GM19328 (cell line): ENCODE measurements at regions not wholly inside any gene's neighbourhood (a gene's known extent, or its start where the extent isn't known, plus 50 kb on each side); places are given as distances from the start of the nearest gene placed in this dataset.

ENCODE experiments used
- ATAC-seq: cut with Tn5 transposase; IDR thresholded peaks from one replicate; pipeline ENCODE4 v1.9.1; 2021; ENCODE audit warnings: mild to moderate bottlenecking, moderate library complexity; ENCODE audit not compliant: unreplicated experiment

DNA sequence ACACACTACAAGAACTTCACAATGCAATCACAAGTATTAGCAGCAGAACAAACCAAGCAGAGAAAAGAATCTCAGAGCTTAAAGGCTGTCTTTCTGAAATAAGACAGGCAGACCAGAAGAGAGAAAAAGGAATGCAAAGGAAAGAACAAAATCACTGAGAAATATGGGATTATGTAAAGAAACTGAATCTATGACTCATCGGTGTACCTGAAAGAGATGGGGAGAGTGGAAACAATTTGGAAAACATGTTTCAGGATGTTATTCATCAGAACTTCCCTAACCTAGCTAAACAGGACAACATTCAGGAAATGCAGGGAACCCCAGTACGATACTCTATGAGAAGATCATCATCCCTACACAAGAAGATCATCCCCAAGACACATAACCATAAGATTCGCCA, 499.0 kb upstream of the CHAC2 start:
- ATAC-seq, result no peak

DNA sequence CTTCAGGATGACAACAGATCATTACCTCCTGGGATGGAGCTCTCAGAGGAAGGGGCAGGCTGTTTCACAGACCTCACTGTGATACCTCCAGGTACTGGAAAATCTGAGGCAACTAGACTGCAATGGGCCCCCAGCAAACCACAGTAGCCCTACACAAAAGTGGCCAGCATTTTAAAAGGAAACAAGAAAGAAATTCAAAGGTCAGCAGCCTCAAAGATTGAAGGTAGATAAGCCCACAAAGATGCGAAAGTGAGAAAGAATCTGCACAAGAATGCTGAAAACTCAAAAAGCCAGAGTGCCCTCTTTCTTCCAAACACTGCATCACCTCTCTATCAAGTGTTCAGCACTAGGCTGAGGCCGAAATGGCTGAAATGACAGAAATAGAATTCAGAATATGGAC, 499.5 kb upstream of the CHAC2 start:
- no peak for ATAC-seq

DNA sequence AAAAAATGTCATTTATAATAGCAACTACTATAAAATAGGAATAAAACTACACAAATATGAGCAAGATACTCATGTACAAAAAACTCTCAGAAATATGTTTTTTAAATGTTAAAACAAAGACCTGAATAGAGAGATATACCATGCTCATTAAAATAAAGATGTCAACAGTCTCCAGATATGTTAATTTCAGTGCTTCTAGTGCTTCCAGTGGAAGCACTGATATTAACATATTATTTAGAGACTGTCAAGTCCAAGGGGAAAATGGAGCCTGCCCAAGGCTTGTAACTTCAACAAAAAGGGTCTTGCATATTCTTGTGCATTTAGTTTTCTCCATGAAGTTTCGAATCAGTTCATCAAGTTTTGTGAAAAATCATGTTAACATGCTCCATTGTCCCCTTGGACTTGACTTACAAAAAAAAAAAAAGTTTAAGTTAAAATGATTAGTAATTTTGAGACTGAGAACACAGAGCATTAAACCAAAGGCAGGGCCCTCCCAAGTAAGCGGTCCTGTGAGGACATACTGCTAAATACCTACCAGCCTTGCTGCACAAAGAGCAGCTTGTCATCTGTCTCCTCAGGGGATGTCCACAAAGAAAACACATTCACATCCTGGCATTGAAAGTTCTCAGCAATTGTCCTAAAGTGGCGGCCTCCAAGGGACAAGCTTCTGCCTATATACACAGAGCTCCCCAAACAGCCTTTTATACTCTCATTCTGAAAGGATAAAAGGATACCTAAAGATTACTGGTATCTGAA, 501.9 kb upstream of the CHAC2 start:
- ATAC-seq, result no peak

DNA sequence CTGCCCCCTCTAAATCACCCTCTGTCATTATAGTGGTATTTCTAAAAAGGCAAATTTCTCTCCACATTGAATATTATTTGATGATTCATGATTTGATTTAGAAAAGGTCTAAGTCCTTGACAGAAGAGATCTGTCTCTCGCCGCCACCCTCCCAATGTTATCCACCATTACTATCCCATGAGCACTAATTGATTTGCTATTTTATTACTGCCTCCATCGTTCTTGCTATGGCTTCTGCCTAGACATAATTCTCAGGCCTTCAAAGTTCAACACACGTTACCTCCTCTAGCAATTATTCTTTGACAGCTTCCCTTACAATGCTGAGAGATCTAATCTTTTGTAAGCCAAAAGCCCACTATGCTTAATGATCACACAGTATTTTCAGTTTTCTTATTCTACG, 507.0 kb upstream of the CHAC2 start:
- ATAC-seq, result no peak

DNA sequence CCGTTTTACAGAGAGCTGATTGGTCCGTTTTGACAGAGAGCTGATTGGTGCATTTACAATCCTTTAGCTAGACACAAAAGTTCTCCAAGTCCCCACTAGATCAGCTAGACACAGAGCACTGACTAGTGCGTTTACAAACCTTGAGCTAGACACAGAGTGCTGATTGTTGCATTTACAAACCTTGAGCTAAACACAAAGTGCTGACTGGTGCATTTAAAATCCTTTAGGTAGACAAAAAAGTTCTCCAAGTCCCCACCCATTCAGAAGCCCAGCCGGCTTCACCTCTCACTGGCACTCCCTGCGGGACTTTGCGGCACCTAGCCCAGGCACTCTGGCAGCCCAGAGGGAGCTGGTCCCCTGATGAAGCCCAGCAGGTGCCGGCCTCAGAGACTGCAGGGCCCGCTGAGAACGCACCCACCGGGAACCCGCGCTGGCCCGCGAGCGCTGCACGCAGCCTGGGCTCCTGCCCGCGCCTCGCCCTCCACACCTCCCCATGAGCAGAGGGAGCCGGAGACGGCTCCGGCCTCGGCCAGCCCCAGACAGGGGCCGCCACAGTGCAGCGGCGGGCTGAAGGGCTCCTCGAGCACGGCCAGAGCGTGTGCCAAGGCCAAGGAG, 508.1 kb upstream of the CHAC2 start:
- no peak for ATAC-seq

DNA sequence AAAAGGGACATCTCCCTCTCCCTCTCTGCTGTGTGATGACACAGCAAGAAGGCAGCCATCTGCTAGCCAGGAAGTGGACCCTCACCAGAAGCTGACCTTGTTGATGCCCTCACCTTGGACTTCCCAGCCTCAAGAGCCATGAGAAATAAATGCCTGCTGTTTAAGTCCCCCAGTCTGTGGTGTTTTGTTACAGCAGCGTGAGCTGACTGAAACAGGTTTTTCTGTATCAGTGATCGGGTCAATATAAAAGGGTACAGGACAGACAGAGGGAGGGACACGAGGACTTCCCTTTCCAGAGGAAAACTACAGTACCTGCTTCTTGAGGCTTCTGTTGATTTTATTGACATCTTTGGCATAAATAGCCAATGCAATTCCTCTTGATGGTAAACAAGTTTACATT, 510.3 kb upstream of the CHAC2 start:
- ATAC-seq, result no peak

DNA sequence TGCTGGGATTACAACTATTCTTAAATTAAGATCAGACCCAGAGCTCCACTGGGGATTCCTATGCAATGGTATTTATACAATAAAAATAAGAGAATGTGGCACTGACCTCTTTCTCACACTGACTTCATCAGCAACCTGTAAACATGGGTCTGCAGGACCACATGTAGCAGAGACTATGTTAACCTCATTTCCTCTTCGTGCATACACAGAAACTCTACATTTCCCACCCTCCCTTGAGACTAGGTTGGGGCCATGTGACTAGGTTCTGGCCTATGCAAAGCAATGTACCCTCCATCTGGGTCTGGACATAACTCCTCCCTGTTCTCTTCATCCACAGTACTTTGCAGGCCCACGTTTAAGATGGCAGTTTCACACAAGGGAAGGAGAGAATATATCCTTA, 514.4 kb upstream of the CHAC2 start:
- no peak for ATAC-seq

DNA sequence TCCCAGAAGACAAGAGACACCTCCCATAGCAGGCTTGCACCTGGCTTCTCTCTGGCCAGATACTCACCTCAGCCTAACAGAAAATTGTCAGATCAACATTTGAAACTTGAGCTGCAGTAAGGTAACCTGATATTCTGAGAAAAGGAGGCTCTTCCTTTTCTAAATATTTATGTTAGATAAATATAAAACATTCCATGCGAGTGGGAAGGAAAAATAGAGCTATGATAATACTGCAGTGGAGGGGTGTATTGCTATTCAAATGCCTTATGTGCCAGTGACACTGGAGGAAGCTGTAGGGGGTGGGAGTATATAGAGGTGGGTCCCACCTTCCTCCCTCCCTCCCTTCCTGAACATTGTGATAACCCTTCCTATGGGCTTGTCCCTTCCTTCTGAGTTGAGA, 515.5 kb upstream of the CHAC2 start:
- ATAC-seq, result no peak

DNA sequence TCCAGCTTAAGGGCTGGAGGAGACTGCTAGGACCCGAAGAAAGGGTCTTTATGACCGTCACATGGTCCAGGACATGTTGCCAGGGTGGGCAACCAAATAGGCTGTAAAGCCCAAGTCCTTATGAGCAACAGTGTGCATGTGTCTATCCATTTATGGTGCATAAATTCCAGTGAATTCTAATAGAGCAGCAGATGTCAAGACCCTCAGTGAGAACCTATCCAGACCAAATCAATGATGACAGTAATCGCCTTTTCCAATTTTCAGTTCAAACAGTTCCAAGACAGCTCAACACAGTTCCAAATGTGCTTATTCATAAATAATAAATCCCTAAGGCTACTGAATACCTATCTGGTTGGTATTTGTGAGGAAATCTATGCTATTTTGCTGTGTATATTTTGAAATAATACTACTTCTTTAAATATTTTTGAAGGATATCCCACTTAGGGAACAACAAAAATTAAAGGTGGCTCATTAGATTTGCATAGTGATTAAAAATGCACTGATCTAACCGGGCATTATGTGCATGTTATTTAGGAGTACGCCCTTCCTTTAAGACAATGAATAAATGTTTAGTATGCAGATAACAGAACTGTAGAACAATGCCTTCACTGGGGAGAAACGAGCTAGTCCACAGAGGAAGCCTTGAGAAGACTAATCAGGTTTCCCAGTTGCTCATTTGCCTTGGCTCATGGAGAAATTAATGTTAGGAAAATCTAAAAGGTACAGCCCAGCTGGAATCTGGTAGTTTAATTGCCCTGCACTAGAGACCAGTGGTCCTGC, 519.5 kb upstream of the CHAC2 start:
- ATAC-seq, result no peak

DNA sequence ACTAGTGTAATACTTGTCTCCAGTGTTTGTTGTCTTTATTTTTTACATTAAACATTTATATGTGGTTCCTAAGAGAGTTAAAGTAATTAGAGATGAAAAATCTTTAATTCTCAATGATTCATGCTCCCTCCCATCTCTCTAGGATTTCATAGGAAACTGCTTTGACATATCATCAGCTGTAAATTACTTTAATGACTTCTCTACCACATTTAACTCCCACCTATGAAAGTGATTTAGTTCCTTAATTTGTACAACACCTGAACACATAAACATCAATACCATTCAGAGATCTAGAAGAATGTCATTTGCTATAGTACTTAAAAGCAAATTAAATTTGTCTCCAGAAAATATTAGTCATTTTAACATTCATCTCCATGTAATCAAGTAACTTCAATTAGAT, 524.2 kb upstream of the CHAC2 start:
- ATAC-seq, result no peak

DNA sequence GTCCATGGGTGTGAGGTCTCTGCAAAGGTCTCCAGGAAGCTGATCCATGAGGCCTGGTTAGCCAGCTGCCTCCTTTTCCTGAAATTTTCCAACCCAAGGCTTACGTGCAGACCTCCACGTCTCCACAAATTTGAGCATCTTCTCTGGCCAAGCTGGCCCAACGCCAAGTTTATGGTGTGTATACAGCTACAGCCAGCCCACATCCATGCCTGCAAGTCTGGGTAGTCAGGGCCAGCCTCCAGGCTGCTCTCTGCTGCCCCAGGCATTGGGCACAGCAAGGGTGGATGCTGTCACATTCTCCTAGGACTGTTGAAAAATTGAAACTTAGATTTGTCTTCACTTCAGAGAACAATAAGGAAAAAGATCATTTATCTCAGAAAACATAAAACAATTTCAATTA, 525.5 kb upstream of the CHAC2 start:
- no peak for ATAC-seq

DNA sequence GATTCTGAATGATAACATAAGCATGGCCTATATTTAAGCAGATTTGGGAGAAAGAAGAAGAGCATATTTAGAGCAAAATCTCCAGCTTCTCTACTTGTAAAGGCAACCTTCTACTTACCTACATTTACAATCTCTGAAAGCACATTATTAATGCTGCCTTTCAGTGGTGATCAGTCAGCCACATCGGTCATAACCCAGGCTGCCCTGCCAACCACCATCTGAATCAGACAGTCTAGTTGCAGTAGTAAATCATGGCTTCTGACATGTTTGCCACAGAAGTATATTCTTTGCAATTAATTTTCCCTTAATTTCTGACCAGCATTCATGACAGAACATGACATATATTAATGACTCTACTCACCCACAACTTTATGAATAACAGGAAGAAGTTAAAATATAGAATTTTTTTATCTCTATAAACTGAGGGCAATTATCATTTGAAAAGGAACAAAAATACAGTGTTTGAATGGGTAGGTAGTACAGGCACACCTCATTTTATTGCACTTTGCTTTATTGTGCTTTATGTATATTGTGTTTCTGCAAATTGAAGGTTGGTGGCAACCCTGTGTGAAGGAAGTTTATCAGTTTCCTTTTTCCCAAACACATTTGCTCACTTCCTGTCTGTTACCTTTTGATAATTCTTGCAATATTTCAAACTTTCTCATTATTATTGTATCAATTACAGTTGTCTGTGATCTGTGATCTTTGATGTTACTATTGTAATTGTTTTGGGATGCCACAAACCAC, 531.6 kb upstream of the CHAC2 start:
- ATAC-seq, result no peak

DNA sequence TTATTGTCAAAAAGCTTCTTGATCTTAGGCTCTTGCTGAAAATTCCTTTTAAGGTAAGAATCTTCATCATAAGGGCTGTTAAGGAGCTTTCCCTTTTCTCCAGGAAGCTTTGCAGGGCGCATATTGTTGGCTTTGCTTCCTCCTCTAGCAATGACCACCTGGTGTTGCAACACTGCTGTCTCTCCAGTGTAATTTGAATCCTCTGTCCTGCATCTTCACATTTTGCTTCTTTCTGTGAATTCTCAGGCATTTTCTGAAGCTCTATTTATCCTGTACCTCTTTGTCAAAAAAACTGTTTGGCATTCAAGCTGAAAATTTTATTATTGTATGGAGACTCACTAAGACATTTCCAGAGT, 533.1 kb upstream of the CHAC2 start:
- ATAC-seq, result no peak

DNA sequence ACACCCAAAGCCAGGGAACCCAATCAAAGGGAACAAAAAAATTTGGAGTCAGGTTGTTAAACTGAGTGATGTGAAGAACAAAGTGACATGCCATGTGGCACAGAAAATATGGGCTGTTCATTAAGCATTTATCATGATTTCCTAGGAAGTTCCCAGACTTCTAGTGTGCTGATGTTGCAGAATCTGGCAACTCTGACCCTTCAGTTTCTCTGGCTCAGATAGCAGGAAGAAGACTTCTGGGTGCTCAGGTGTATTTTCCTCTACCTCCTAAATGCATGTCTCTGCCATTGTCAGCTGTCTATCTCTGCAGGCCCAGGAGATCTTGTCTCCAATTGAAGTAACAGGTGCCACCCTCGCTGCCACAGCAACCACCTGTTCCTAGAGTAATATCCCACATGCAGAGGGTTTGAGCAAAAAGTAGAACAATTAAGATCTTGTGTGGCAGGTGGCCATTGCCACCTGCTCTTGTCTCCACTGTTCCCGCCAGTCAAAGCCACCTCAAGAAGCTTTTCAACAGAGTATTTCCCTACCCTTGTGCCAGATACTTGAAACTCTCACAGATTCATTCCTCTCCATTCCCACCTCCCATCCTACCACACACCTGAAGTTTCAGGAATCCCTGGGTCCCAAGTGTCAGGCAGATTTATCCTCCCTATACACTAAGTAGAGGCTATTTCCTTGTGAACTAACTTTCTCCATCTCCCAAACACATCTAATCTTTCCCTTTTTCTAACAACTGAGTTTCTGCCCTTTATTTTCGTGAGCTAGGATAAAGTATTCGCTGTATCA, 533.7 kb upstream of the CHAC2 start:
- ATAC-seq, result no peak

DNA sequence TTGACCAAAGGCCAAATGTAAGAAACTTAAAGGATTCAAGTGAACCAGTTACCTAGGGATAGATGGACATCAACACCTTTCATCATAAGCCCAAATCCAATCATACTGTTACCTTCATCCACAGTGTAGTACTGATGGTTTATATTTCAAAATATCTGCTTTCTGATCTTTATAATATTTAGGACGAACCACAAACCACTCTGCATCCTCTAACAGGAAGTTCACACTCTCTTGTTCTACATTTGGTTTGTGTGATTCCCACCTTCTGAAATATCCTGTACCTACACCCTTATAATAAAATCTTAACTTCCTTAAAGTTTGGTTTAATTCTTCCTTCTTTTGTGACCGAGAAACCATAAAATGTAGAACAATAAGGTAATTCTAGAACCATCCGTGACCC, 535.7 kb upstream of the CHAC2 start:
- ATAC-seq, result no peak

DNA sequence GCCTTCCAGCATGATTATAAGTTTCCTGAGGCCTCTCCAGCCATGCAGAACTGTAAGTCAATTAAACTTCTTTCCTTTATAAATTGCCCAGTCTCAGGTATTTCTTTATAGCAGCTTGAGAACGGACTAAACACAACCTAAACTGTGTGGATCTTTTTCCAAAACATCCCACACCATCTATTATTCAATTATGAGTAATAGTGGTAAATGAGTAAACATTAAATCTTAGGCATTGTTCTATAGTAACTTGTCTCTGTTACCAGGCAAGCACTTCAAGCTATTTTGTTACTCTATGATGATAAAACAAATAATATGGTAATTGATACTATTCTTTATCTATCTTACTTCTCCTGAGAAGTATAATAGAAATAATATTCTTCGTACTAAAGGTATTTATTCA, 536.9 kb upstream of the CHAC2 start:
- no peak for ATAC-seq

DNA sequence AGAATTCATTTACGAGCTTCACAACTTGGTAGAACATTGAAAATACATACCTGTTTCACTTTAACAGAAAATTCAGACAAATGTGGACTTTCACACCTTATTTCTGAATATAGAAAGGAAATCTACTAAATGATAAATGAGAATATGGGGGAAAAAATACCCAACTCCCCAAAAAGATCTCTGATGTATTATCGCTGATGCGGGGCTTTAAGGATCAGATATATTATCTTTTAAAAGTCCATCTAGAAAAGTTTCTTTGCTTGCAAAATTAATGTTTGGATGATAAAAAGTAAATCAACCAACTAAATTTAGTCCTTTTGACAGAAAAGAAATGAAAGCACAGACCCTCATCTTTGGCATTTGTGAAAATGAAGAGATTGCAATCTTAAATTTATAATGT, 540.1 kb upstream of the CHAC2 start:
- no peak for ATAC-seq

DNA sequence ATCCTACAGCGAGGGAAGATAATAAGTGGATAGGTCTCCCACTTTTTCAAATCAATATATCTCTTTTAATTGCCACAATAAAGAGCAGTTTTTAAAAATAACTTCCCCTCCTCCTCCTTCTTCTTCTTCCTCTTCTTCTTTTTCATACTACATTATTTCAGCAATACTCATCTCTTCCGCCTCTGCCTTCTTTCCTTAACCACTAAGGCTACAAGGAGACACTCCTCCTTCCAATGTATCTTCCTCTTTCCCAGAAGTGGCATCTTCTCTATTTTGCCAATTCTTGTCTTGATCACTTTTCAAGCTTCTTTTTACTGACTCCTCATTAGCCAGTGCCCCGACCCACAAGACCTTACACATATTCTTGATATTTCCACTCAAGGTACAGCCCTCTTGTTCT, 546.6 kb upstream of the CHAC2 start:
- no peak for ATAC-seq

DNA sequence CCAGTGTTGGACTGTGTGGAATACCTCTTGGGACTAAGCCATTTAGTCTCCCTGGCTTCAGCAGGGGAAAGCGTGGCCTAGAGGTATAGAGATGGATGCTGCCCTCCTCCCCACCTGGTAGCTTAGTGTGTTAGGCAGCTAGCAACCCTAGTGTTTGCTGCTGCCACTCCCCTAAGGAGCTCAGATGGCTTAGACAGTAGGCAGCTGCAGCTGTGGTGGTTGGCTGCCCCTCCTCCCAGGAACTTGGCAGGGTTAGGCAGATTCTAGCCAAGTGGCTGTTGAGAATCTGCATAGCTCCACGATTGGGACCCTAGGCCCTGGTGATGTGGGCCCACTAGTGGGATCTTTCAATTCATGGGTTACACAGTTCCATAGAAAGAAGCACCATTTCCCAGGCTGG, 550.4 kb upstream of the CHAC2 start:
- ATAC-seq, result no peak

DNA sequence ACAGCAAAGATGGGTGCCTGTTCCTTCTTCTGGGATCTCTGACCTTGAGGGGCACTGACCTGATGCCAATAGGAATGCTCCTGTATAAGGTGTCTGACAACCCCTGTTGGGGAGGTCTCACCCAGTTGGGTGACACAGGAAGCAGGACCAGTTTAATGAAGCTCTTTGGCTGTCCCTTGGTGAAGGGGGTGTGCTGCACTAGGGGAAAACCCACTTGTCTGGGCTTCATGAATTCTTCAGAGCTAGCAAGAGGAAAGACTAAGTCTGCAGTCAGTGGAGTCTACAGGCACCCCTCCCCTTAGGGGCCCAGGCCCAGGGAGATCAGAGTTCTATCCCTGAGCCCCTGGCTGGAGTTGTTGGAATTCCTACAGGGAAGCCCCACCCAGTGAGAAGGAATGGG, 550.8 kb upstream of the CHAC2 start:
- no peak for ATAC-seq

DNA sequence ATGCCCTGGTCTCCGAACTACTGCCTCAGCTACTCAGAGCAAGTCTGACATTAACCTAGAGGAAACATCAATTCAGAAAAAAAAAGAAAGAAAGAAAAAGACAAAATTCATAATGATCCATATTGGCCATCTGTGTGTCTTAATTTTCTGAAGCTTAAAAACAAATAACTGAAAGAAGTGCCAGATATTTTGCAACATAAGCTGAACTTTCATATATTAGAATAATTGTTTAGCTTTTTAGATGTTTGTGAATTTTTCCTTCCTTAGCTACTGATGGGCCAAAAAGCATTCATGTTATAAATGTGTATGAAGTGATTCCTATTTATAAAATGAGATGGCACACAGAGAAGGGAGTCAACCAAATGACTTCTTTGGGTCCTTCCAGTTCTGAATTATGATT, 555.0 kb upstream of the CHAC2 start:
- no peak for ATAC-seq
